Astrocyte of the spinal cord (primary cell): ENCODE measurements at regions not wholly inside any gene's neighbourhood (a gene's known extent, or its start where the extent isn't known, plus 50 kb on each side); places are given as distances from the start of the nearest gene placed in this dataset.
"Not testable (repeated sequence)": the region's sequence is repeated elsewhere in the genome, so short reads cannot be mapped to it uniquely, and the experiment has no call there.

Experiments used
- DNase-seq: peaks from one replicate; pipeline ENCODE4 v3.0.0; 2011; ENCODE audit warnings: low read depth, low spot score
- H3K4me3 ChIP-seq: 2 replicates; pipeline ENCODE4 v1.5.1; 2011; ENCODE audit warnings: low read depth, mild to moderate bottlenecking, low read length, moderate library complexity
- CTCF ChIP-seq: IDR thresholded peaks from 2 replicates; pipeline ENCODE4 v1.5.1; 2012; ENCODE audit warnings: low read depth, mild to moderate bottlenecking, low read length, inconsistent platforms
- in situ Hi-C: cut with HindIII; loops from 2 replicates; pipeline ENCODE4 v1.10.0; 2017; ENCODE audit warnings: low sequenced_read_pairs

- no peak for DNase-seq
- TF ChIP-seq CTCF: no peak
- no peak overlapping the region for H3K4me3 ChIP-seq
- in situ Hi-C loops: no loop called here
Measured at GRCh38 chr11:116330439-116331185, 442.2 kb downstream of the BUD13 start.

GRCh38 chr11:116329354-116330090 is 443.3 kb downstream of the BUD13 start:
- in situ Hi-C loops: no loop called here
- TF ChIP-seq CTCF: no peak
- H3K4me3 ChIP-seq: no peak overlapping the region
- DNase-seq: no peak

- TF ChIP-seq CTCF: no peak
- H3K4me3 ChIP-seq: no peak overlapping the region
- DNase-seq: no peak
- in situ Hi-C loops: no loop called here
Measured at GRCh38 chr11:116328851-116329250, 443.9 kb downstream of the BUD13 start.

GRCh38 chr11:116328391-116328790 is 444.4 kb downstream of the BUD13 start:
- in situ Hi-C loops: no loop called here
- DNase-seq: no peak
- no peak overlapping the region for H3K4me3 ChIP-seq
- TF ChIP-seq CTCF: no peak

GRCh38 chr11:116326146-116326545 is 446.6 kb downstream of the BUD13 start:
- TF ChIP-seq CTCF: no peak
- DNase-seq: no peak
- no peak overlapping the region for H3K4me3 ChIP-seq
- in situ Hi-C loops: no loop called here

GRCh38 chr11:116325247-116325646 is 447.5 kb downstream of the BUD13 start:
- TF ChIP-seq CTCF: no peak
- DNase-seq: no peak
- no peak overlapping the region for H3K4me3 ChIP-seq
- in situ Hi-C loops: no loop called here

- H3K4me3 ChIP-seq, in situ Hi-C loops, DNase-seq: not testable (repeated sequence)
Measured at GRCh38 chr11:116324077-116324476, 448.7 kb downstream of the BUD13 start.
